HG03432 (cell line): ENCODE measurements at regions not wholly inside any gene's neighbourhood (a gene's known extent, or its start where the extent isn't known, plus 50 kb on each side); places are given as distances from the start of the nearest gene placed in this dataset.
"Not testable (repeated sequence)": the region's sequence is repeated elsewhere in the genome, so short reads cannot be mapped to it uniquely, and the experiment has no call there.

Source experiments
- ATAC-seq: cut with Tn5 transposase; IDR thresholded peaks from one replicate; pipeline ENCODE4 v1.9.1; 2021; ENCODE audit warnings: mild to moderate bottlenecking, moderate library complexity; ENCODE audit not compliant: unreplicated experiment

GRCh38 chr11:112310848-112311247 lies 50.2 kb upstream of the PLET1 start:
- no peak for ATAC-seq

GRCh38 chr11:112315057-112315720 lies 54.5 kb upstream of the PLET1 start:
- ATAC-seq: no peak

GRCh38 chr11:112315861-112316739 lies 55.4 kb upstream of the PLET1 start:
- no peak for ATAC-seq

- no peak for ATAC-seq
Measured at GRCh38 chr11:112316971-112317370, 56.3 kb upstream of the PLET1 start.

GRCh38 chr11:112318184-112318591 lies 57.5 kb upstream of the PLET1 start:
- no peak for ATAC-seq

GRCh38 chr11:112318661-112319060 lies 58.0 kb upstream of the PLET1 start:
- ATAC-seq: no peak

GRCh38 chr11:112320668-112321067 lies 60.0 kb upstream of the PLET1 start:
- no peak for ATAC-seq

GRCh38 chr11:112321501-112322172 lies 61.0 kb upstream of the PLET1 start:
- ATAC-seq: no peak

GRCh38 chr11:112322173-112322790 lies 61.6 kb upstream of the PLET1 start:
- no peak for ATAC-seq

- ATAC-seq: no peak
Measured at GRCh38 chr11:112334381-112334780, 73.7 kb upstream of the PLET1 start.

GRCh38 chr11:112336356-112336886 lies 75.8 kb upstream of the PLET1 start:
- no peak for ATAC-seq

- ATAC-seq: no peak
Measured at GRCh38 chr11:112339566-112339965, 78.9 kb upstream of the PLET1 start.

GRCh38 chr11:112343368-112344039 lies 82.8 kb upstream of the PLET1 start:
- ATAC-seq: no peak

GRCh38 chr11:112344040-112344413 lies 83.4 kb upstream of the PLET1 start:
- no peak for ATAC-seq

- ATAC-seq: no peak
Measured at GRCh38 chr11:112345166-112345565, 84.5 kb upstream of the PLET1 start.

- ATAC-seq: no peak
Measured at GRCh38 chr11:112345706-112346105, 85.0 kb upstream of the PLET1 start.

GRCh38 chr11:112346586-112346985 lies 85.9 kb upstream of the PLET1 start:
- no peak for ATAC-seq

GRCh38 chr11:112348480-112349029 lies 87.9 kb upstream of the PLET1 start:
- no peak for ATAC-seq

GRCh38 chr11:112351423-112351822 lies 90.8 kb upstream of the PLET1 start:
- not testable (repeated sequence) for ATAC-seq

GRCh38 chr11:112352907-112353306 lies 92.2 kb upstream of the PLET1 start:
- ATAC-seq: no peak
